ENCODE measurements at regions not wholly inside any gene's neighbourhood (a gene's known extent, or its start where the extent isn't known, plus 50 kb on each side); places are given as distances from the start of the nearest gene placed in this dataset.

DNA sequence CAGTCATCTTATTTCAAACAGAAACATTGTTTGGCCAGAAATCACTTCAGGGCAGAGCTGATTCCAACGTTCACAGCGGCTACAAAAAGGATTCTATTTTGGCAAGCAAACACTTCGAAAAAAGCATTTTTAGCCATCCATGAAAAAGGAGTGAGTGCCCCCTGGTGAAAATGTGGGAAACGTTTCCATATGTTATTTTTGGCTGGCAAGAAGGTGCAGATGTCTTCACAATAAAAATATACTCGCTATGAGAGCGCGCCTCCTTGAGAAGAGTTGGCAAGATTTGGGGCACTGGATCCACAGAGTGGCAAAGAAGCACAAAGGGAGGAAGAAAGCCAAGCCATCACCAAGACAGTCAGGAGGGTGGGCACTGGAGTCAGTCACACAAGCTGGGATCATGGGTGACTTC is 191.1 kb downstream of the CHD9NB start:
- Mint-ChIP-seq H3K4me1 (no peaks in the 10 kb centered on the region), H3K36me3 (ENCODE audit: low read depth) (no peaks in the 10 kb centered on the region)
- POLR2A ChIA-PET, result no interaction called here

DNA sequence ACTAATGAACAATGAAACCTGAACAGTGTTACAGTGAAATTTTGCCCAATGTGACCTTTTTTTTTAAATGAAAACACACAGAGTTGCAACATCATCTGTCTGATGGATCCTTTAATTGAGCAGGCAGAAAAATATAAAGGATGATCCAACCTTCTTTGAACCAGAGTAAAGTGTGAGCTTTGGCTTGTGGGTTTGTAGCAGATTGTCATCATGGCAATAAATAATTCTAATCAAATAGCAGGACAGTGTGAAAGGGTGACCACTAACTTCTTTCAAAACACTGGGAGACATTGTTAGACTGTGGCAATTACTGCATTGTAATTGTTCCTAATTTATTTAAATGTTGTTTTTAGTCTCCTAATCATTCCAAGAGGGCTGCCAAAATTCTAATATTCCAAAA is 197.2 kb downstream of the CHD9NB start:
- Mint-ChIP-seq H3K4me3 (no peak overlapping the region), H3K27ac (no peak overlapping the region), H3K27me3 (no peaks in the 10 kb centered on the region), H3K36me3 (ENCODE audit: low read depth) (no peaks in the 10 kb centered on the region), H3K9me3 (peaks cover 17% of the 10 kb centered on the region), H3K4me1 (no peaks in the 10 kb centered on the region)
- DNase-seq, result no peak
- ChIA-PET CTCF (interaction anchor here (1.6 kb wide), 1 partner anchor 11 kb away, joined by 4 read pairs; no protein-coding TSS in a partner anchor), POLR2A (no interaction called here)

More for the DNA sequence above, 191.1 kb downstream of the CHD9NB start:
- no peaks in the 10 kb centered on the region for H3K27me3 Mint-ChIP-seq
- no peak for DNase-seq
- no peak overlapping the region for H3K4me3 Mint-ChIP-seq
- CTCF ChIA-PET, result interaction anchor here (0.9 kb wide), 1 partner anchor 349 kb away, joined by 3 read pairs; no protein-coding TSS in a partner anchor
- no peaks in the 10 kb centered on the region for H3K9me3 Mint-ChIP-seq
- no peak overlapping the region for H3K27ac Mint-ChIP-seq

DNA sequence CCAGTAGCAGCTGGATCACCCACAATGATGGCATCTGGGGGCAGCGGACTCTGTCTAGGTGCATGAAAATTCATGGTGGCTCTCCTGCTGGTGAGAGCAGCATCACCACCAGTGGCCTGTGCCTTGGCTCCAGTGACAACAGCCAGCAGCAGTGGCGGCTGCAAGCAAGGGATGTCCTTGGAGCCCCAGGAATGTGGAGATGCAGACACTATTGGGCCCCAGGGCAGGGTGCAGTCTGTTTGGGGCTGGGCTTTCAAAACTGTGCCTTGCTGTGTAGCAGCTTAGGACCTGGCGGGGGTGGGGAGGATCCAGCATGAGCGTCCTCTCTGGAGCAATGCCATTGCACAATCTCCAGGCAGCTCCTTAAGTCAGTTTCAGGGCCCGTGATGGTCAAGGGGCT is 199.7 kb downstream of the CHD9NB start:
- Mint-ChIP-seq H3K27me3 (no peaks in the 10 kb centered on the region), H3K4me1 (no peaks in the 10 kb centered on the region), H3K36me3 (ENCODE audit: low read depth) (no peaks in the 10 kb centered on the region), H3K9me3 (peaks cover 26% of the 10 kb centered on the region), H3K4me3 (no peak overlapping the region), H3K27ac (no peak overlapping the region)
- CTCF ChIA-PET, result no interaction called here
- DNase-seq, result no peak
- POLR2A ChIA-PET, result no interaction called here

GRCh38 chr16:52851211-52851740 is 201.4 kb downstream of the CHD9NB start:
- H3K27me3 Mint-ChIP-seq, result no peaks in the 10 kb centered on the region
- CTCF ChIA-PET, result interaction anchor here (0.9 kb wide), 1 partner anchor 130 kb away, joined by 3 read pairs; no protein-coding TSS in a partner anchor

GRCh38 chr16:52843381-52843780 is 209.3 kb downstream of the CHD9NB start:
- POLR2A ChIA-PET, result no interaction called here
- H3K27ac Mint-ChIP-seq, result no peak overlapping the region
- CTCF ChIA-PET, result no interaction called here

More at GRCh38 chr16:52851211-52851740, 201.4 kb downstream of the CHD9NB start:
- no peaks in the 10 kb centered on the region for H3K36me3 Mint-ChIP-seq (ENCODE audit: low read depth)
- H3K4me3 Mint-ChIP-seq, result no peak overlapping the region
- H3K27ac Mint-ChIP-seq, result no peak overlapping the region
- POLR2A ChIA-PET, result interaction anchor here (0.7 kb wide), 1 partner anchor 18 kb away, joined by 7 read pairs; no protein-coding TSS in a partner anchor
- H3K4me1 Mint-ChIP-seq, result no peaks in the 10 kb centered on the region
- DNase-seq, result no peak
- H3K9me3 Mint-ChIP-seq, result peaks cover 30% of the 10 kb centered on the region

GRCh38 chr16:52837251-52837650 is 215.4 kb downstream of the CHD9NB start:
- H3K36me3 Mint-ChIP-seq (ENCODE audit: low read depth), result no peaks in the 10 kb centered on the region
- DNase-seq, result no peak
- POLR2A ChIA-PET, result no interaction called here

More at GRCh38 chr16:52843381-52843780, 209.3 kb downstream of the CHD9NB start:
- Mint-ChIP-seq H3K4me1 (no peaks in the 10 kb centered on the region), H3K9me3 (peaks cover 4% of the 10 kb centered on the region), H3K36me3 (ENCODE audit: low read depth) (no peaks in the 10 kb centered on the region), H3K27me3 (no peaks in the 10 kb centered on the region), H3K4me3 (no peak overlapping the region)
- no peak for DNase-seq

GRCh38 chr16:52834736-52835465 is 217.8 kb downstream of the CHD9NB start:
- ChIA-PET CTCF (interaction anchor here (0.7 kb wide), 1 partner anchor 641 kb away, joined by 3 read pairs; no protein-coding TSS in a partner anchor), POLR2A (interaction anchor here (0.6 kb wide), 1 partner anchor 20 kb away, joined by 5 read pairs; no protein-coding TSS in a partner anchor)
- H3K36me3 Mint-ChIP-seq (ENCODE audit: low read depth), result no peaks in the 10 kb centered on the region
- no peaks in the 10 kb centered on the region for H3K27me3 Mint-ChIP-seq
- no peak overlapping the region for H3K4me3 Mint-ChIP-seq
- no peaks in the 10 kb centered on the region for H3K9me3 Mint-ChIP-seq
- H3K27ac Mint-ChIP-seq, result no peak overlapping the region
- no peaks in the 10 kb centered on the region for H3K4me1 Mint-ChIP-seq
- DNase-seq, result no peak

More at GRCh38 chr16:52837251-52837650, 215.4 kb downstream of the CHD9NB start:
- H3K4me1 Mint-ChIP-seq, result no peaks in the 10 kb centered on the region
- H3K27ac Mint-ChIP-seq, result no peak overlapping the region
- H3K9me3 Mint-ChIP-seq, result no peaks in the 10 kb centered on the region
- H3K27me3 Mint-ChIP-seq, result no peaks in the 10 kb centered on the region
- CTCF ChIA-PET, result no interaction called here
- H3K4me3 Mint-ChIP-seq, result no peak overlapping the region

- H3K36me3 Mint-ChIP-seq (ENCODE audit: low read depth), result no peaks in the 10 kb centered on the region
- H3K9me3 Mint-ChIP-seq, result no peaks in the 10 kb centered on the region
- H3K4me1 Mint-ChIP-seq, result no peaks in the 10 kb centered on the region
- POLR2A ChIA-PET, result interaction anchor here (0.6 kb wide), 1 partner anchor 19 kb away, joined by 7 read pairs; no protein-coding TSS in a partner anchor
- no peak overlapping the region for H3K4me3 Mint-ChIP-seq
- DNase-seq, result no peak
- no peaks in the 10 kb centered on the region for H3K27me3 Mint-ChIP-seq
- CTCF ChIA-PET, result no interaction called here
- H3K27ac Mint-ChIP-seq, result no peak overlapping the region
These were observed 219.9 kb downstream of the CHD9NB start for GRCh38 chr16:52832771-52833170.

DNA sequence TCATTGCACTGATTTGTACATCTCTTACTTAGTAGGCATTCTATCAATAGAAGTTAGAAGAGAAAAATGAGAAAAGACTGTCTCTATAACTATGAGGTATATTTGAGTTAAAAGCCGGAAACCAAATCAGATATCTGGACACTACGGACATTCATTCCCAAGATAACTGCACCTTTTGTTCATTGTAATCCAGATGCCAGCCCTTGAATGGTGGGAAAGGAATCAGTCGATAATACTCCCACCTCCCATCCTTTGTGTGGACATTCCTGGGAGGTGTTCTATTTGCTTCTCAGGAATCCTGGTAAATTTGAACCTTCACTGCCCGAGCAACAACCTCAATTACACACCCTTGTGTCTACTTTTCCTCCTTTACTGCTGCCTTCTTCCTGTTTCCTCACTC is 225.2 kb downstream of the CHD9NB start:
- Mint-ChIP-seq H3K9me3 (no peaks in the 10 kb centered on the region), H3K27me3 (no peaks in the 10 kb centered on the region), H3K4me3 (no peak overlapping the region), H3K4me1 (no peaks in the 10 kb centered on the region), H3K27ac (no peak overlapping the region), H3K36me3 (ENCODE audit: low read depth) (no peaks in the 10 kb centered on the region)
- CTCF ChIA-PET, result no interaction called here
- no peak for DNase-seq
- POLR2A ChIA-PET, result no interaction called here

DNA sequence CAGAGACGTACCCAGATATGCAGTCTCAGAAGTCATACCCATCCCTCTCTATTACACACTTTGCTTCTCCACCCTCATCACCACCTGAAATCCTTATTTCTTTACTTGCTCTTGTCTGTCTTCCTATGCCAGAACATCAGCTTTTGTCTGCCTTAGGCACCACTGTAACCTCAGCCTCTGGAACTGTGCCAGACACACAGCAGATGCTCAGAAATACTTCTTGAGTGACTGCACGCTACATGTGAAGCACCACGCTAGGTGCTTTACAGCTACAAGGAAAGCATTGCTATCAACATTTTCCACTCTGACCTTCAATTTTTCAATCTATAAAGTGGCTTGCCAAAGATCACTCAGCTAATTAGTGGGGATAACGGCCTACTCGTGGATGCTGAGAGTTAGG is 226.8 kb downstream of the CHD9NB start:
- Mint-ChIP-seq H3K9me3 (no peaks in the 10 kb centered on the region), H3K27me3 (no peaks in the 10 kb centered on the region), H3K27ac (no peak overlapping the region), H3K4me1 (no peaks in the 10 kb centered on the region), H3K4me3 (no peak overlapping the region), H3K36me3 (ENCODE audit: low read depth) (no peaks in the 10 kb centered on the region)
- DNase-seq, result no peak
- CTCF ChIA-PET, result no interaction called here
- POLR2A ChIA-PET, result no interaction called here

DNA sequence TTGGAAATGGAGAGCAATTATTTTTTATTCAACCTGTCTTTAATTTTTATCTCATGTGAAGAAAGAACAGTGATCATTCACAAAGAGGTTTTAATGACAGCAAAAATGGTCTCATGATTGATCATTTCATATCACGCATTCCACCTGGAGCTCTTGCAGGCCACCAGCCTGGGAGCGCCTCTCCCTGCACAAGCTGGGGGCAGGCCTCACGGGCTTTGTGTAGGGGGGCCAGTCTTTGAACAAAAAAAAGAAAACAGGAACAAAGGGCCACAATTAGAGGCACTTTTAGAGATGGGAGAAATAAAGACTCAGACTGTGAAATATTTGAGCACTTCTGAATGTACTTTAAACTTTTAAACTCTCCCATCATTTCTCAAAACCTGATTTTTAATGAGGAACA is 232.9 kb downstream of the CHD9NB start:
- no peak overlapping the region for H3K27ac Mint-ChIP-seq
- POLR2A ChIA-PET, result no interaction called here
- H3K9me3 Mint-ChIP-seq, result no peaks in the 10 kb centered on the region
- H3K27me3 Mint-ChIP-seq, result no peaks in the 10 kb centered on the region
- no peak for DNase-seq
- no peaks in the 10 kb centered on the region for H3K4me1 Mint-ChIP-seq
- CTCF ChIA-PET, result no interaction called here
- no peak overlapping the region for H3K4me3 Mint-ChIP-seq
- H3K36me3 Mint-ChIP-seq (ENCODE audit: low read depth), result no peaks in the 10 kb centered on the region

DNA sequence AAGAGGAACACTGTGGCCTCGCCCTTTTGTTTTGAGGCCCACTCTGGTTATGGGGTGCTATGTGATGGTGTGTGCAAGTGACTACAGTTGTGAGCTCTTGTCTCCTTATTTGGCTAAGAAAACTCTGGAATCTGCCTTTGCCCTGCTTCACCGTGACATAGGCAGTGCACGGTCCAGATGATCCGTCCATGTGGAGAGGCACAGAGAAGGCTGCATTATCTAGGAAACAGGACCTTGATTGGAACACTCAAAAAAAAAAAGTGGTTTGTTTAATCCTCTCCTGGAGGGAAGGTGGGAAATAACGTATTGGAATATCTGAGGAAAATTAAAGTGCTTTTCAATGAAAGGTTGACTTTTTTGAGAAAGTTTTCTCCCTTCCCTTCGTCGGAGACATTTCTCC is 233.3 kb downstream of the CHD9NB start:
- no peaks in the 10 kb centered on the region for H3K36me3 Mint-ChIP-seq (ENCODE audit: low read depth)
- H3K27me3 Mint-ChIP-seq, result no peaks in the 10 kb centered on the region
- DNase-seq, result no peak
- H3K9me3 Mint-ChIP-seq, result no peaks in the 10 kb centered on the region
- POLR2A ChIA-PET, result no interaction called here
- H3K4me1 Mint-ChIP-seq, result no peaks in the 10 kb centered on the region
- no peak overlapping the region for H3K4me3 Mint-ChIP-seq
- CTCF ChIA-PET, result no interaction called here
- H3K27ac Mint-ChIP-seq, result no peak overlapping the region

DNA sequence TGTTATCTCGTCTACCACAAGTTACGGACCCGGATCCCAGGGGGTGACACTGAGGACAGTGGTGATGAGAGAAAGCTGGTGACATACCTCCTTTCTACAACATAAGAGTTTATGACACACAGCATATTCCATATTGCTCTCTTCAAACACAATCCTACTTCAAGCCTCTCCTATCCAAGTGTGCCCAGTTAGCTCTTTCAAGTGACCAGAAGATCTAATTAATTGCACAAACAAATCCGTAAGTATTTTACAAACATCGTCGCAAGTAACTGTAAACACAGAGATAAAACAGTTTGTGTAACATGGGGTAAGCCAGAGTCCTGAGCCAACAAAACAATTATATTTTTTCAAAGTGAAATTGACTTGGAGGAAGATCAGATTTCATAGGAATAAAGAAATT is 235.0 kb downstream of the CHD9NB start:
- no peaks in the 10 kb centered on the region for H3K4me1 Mint-ChIP-seq
- H3K27me3 Mint-ChIP-seq, result no peaks in the 10 kb centered on the region
- H3K9me3 Mint-ChIP-seq, result peaks cover 3% of the 10 kb centered on the region
- H3K36me3 Mint-ChIP-seq (ENCODE audit: low read depth), result no peaks in the 10 kb centered on the region
- CTCF ChIA-PET, result no interaction called here
- POLR2A ChIA-PET, result no interaction called here
- H3K27ac Mint-ChIP-seq, result no peak overlapping the region
- DNase-seq, result no peak
- no peak overlapping the region for H3K4me3 Mint-ChIP-seq

Measured in activated CD4-positive, alpha-beta T cell treated with anti-CD3 and anti-CD28 coated beads, Interleukin-2, amount 10 ng/mL, durations not matched to agents 7 days and 5 days (primary cell).